T-helper 2 cell treated with Interferon-gamma antibody and Interleukin-4, amounts not matched to agents 5 μg/mL and 100 μg/mL, for 36 hours (primary cell): ENCODE measurements at regions not wholly inside any gene's neighbourhood (a gene's known extent, or its start where the extent isn't known, plus 50 kb on each side); places are given as distances from the start of the nearest gene placed in this dataset.

ENCODE experiments used
- DNase-seq: peaks from one replicate; pipeline ENCODE4 v3.0.0; 2021; ENCODE audit warnings: low spot score
- H3K27ac Mint-ChIP-seq: one replicate; pipeline ENCODE4 v1.8.0; 2021; ENCODE audit warnings: mild to moderate bottlenecking, mixed read lengths
- H3K27me3 Mint-ChIP-seq: one replicate; pipeline ENCODE4 v1.8.0; 2021; ENCODE audit warnings: low read depth, mixed read lengths
- H3K36me3 Mint-ChIP-seq: one replicate; pipeline ENCODE4 v1.8.0; 2021; ENCODE audit warnings: low read depth, mixed read lengths
- H3K4me1 Mint-ChIP-seq: one replicate; pipeline ENCODE4 v1.8.0; 2021; ENCODE audit warnings: low read depth, mixed read lengths
- H3K4me3 Mint-ChIP-seq: one replicate; pipeline ENCODE4 v1.8.0; 2022; ENCODE audit warnings: mild to moderate bottlenecking, moderate library complexity, mixed read lengths
- H3K9me3 Mint-ChIP-seq: one replicate; pipeline ENCODE4 v1.8.0; 2021; ENCODE audit warnings: mixed read lengths

- H3K36me3 Mint-ChIP-seq: no peaks in the 10 kb centered on the region
- H3K9me3 Mint-ChIP-seq: no peaks in the 10 kb centered on the region
- DNase-seq: no peak
- no peaks in the 10 kb centered on the region for H3K27me3 Mint-ChIP-seq
- no peaks in the 10 kb centered on the region for H3K4me1 Mint-ChIP-seq
- no peak overlapping the region for H3K4me3 Mint-ChIP-seq
- H3K27ac Mint-ChIP-seq: no peak overlapping the region
Measured at GRCh38 chr20:63094767-63095499, 88.2 kb upstream of the BHLHE23 start.

GRCh38 chr20:63093966-63094766 is 87.4 kb upstream of the BHLHE23 start:
- no peak overlapping the region for H3K27ac Mint-ChIP-seq
- no peak for DNase-seq

GRCh38 chr20:63092660-63093215 is 86.0 kb upstream of the BHLHE23 start:
- Mint-ChIP-seq H3K27ac (no peak overlapping the region), H3K9me3 (no peaks in the 10 kb centered on the region), H3K36me3 (no peaks in the 10 kb centered on the region), H3K4me3 (no peak overlapping the region), H3K27me3 (no peaks in the 10 kb centered on the region), H3K4me1 (no peaks in the 10 kb centered on the region)
- DNase-seq: no peak

More at GRCh38 chr20:63093966-63094766, 87.4 kb upstream of the BHLHE23 start:
- Mint-ChIP-seq H3K4me1 (no peaks in the 10 kb centered on the region), H3K9me3 (no peaks in the 10 kb centered on the region), H3K27me3 (no peaks in the 10 kb centered on the region), H3K4me3 (no peak overlapping the region), H3K36me3 (no peaks in the 10 kb centered on the region)

GRCh38 chr20:63091901-63092659 is 85.3 kb upstream of the BHLHE23 start:
- Mint-ChIP-seq H3K4me3 (no peak overlapping the region), H3K36me3 (no peaks in the 10 kb centered on the region), H3K27me3 (no peaks in the 10 kb centered on the region), H3K9me3 (no peaks in the 10 kb centered on the region), H3K4me1 (no peaks in the 10 kb centered on the region), H3K27ac (no peak overlapping the region)
- no peak for DNase-seq

DNA sequence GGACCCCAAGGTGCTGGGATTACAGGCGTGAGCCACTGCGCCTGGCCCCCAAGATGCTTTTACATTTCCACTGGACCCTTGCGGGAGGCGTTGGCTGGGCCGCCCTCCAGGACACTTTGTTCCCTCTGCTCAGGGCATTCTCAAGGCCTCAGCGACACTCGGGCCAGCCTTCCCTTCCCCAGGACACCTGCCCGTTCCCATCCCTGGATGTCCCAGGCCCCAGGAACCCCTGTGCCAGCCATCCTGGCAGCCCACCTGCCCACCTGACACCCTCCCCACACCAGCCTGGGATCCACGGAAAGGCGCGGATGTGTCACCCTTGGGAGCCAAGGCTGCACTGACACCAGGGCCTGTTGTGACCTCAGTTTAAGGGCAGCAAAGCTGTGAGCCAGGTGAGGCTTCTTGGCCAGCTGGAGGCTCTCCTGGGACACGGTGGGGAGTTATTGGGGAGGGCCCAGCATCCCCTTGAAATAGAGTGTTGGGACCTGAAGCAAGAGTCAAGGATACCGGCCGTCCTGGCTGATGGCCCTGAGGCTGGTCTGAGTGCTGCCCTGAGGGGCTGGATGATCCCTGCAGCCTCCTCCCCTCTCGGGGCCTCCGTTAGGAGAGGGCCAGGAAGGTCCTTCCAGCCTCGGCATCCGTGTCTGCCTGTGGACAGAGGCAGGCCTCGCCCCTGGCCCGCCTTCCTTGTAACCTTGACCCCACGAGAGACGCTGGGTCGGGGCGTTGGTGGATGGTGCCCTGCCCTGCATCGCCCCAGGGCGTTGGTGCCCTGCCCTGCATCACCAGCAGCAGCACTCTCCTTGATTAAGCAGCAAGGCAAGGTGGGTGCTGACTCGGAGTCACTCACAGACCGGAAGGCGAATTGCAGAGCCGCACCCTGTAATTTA is 84.2 kb upstream of the BHLHE23 start:
- H3K27ac Mint-ChIP-seq: no peak overlapping the region
- H3K36me3 Mint-ChIP-seq: no peaks in the 10 kb centered on the region
- H3K9me3 Mint-ChIP-seq: no peaks in the 10 kb centered on the region
- no peak overlapping the region for H3K4me3 Mint-ChIP-seq
- no peaks in the 10 kb centered on the region for H3K27me3 Mint-ChIP-seq
- H3K4me1 Mint-ChIP-seq: no peaks in the 10 kb centered on the region
- DNase-seq: no peak

DNA sequence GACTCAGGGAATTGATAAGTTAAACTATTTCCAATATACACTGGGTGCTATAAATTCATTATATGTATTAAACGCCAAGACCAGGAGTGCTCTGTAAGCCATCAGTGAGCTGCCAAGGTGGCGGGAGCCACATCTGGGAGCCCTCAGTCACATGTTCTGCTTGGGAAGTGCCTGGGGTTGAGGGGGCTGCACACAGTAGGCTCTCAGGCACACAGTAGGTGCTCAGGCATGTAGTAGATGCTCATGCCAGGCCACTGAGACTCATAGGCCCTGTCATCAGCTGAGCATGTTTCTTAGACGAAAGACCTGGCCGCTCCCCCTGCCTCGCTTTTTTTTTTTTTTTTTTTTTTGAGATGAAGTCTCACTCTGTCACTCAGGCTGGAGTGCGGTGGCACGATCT is 83.3 kb upstream of the BHLHE23 start:
- no peaks in the 10 kb centered on the region for H3K4me1 Mint-ChIP-seq
- no peaks in the 10 kb centered on the region for H3K27me3 Mint-ChIP-seq
- H3K27ac Mint-ChIP-seq: no peak overlapping the region
- no peaks in the 10 kb centered on the region for H3K9me3 Mint-ChIP-seq
- no peak overlapping the region for H3K4me3 Mint-ChIP-seq
- no peaks in the 10 kb centered on the region for H3K36me3 Mint-ChIP-seq
- no peak for DNase-seq

GRCh38 chr20:63089051-63089907 is 82.5 kb upstream of the BHLHE23 start:
- no peaks in the 10 kb centered on the region for H3K9me3 Mint-ChIP-seq
- no peak overlapping the region for H3K4me3 Mint-ChIP-seq
- DNase-seq: no peak
- no peaks in the 10 kb centered on the region for H3K4me1 Mint-ChIP-seq
- no peaks in the 10 kb centered on the region for H3K36me3 Mint-ChIP-seq
- no peaks in the 10 kb centered on the region for H3K27me3 Mint-ChIP-seq
- H3K27ac Mint-ChIP-seq: no peak overlapping the region

- H3K4me1 Mint-ChIP-seq: no peaks in the 10 kb centered on the region
- no peak overlapping the region for H3K4me3 Mint-ChIP-seq
- no peaks in the 10 kb centered on the region for H3K9me3 Mint-ChIP-seq
- no peak for DNase-seq
- H3K27me3 Mint-ChIP-seq: no peaks in the 10 kb centered on the region
- no peak overlapping the region for H3K27ac Mint-ChIP-seq
- no peaks in the 10 kb centered on the region for H3K36me3 Mint-ChIP-seq
Measured at GRCh38 chr20:63087872-63088680, 81.3 kb upstream of the BHLHE23 start.

- Mint-ChIP-seq H3K9me3 (no peaks in the 10 kb centered on the region), H3K36me3 (no peaks in the 10 kb centered on the region), H3K27me3 (no peaks in the 10 kb centered on the region), H3K4me3 (no peak overlapping the region), H3K27ac (no peak overlapping the region), H3K4me1 (no peaks in the 10 kb centered on the region)
- no peak for DNase-seq
Measured at GRCh38 chr20:63087236-63087871, 80.6 kb upstream of the BHLHE23 start.

DNA sequence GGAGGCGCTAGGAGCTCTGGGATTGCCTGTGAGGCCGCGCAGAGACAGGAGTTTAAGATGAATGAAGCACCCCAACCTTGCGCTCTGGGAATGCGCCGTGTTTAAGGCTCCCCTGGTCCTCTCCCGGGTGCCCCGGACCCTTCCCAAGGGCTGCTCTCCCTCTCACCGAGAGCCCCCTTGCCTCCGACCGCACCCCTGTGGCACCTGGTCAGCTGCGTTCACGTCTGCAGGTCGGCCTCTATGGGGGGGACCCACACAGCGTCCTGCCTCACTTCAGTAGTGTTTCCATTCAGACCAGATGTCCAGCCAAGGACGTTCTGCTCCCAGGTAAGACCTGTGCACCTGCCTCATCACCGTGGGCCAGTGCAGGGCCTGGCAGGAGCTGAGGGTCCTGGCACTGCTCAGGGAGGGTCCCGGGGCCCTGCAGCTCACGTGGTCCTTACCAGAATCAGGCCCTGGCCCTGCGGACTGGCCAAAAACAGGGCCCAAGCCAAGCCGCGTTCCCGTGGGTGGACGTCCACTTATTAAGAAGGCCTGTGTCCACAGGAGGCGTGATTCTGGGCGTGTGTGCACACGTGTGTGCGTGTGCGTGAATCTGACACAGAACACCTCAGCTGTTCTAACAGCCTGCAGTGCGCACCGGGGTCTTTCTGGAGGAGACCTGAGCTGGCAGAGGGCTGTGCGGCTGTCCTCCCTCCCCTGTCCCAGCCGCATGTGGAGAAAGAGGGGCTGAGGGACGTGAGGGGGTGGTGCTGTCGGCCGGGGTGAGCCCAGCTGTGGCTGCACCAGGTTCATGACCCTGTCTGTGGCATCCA is 79.9 kb upstream of the BHLHE23 start:
- H3K4me1 Mint-ChIP-seq: no peaks in the 10 kb centered on the region
- DNase-seq: no peak
- H3K4me3 Mint-ChIP-seq: no peak overlapping the region

More for the DNA sequence above, 79.9 kb upstream of the BHLHE23 start:
- Mint-ChIP-seq H3K36me3 (no peaks in the 10 kb centered on the region), H3K27ac (no peak overlapping the region), H3K9me3 (no peaks in the 10 kb centered on the region), H3K27me3 (no peaks in the 10 kb centered on the region)
